ENCODE measurements at regions not wholly inside any gene's neighbourhood (a gene's known extent, or its start where the extent isn't known, plus 50 kb on each side); places are given as distances from the start of the nearest gene placed in this dataset.

GRCh38 chrX:6383917-6384316, 151.0 kb downstream of the VCX3A start:
- H3K4me3 ChIP-seq, result no peak overlapping the region
- H3K4me1 ChIP-seq (ENCODE audit: control insufficient read depth in 5 of 5, insufficient read depth in 5 of 5, low read length in 5 of 5), result no peaks in the 10 kb centered on the region
- WGBS, 2 donors, result 24 to 25% methylated on average over 5 of the region's 5 CpGs
- no peaks in the 10 kb centered on the region for H3K36me3 ChIP-seq (ENCODE audit: control insufficient read depth in 4 of 4, insufficient read depth in 4 of 4, low read length in 4 of 4)
- H3K9me3 ChIP-seq (ENCODE audit: control insufficient read depth in 4 of 4, insufficient read depth in 3 of 4, low read length in 3 of 4), result no peaks in the 10 kb centered on the region
- no peak for DNase-seq
- H3K27ac ChIP-seq (ENCODE audit: low read depth in 1 of 2, low read length in 1 of 2), result no peak overlapping the region
- H3K27me3 ChIP-seq (ENCODE audit: control insufficient read depth in 3 of 3, insufficient read depth in 3 of 3, low read length in 2 of 3), result peaks cover 0 to 10% (median 3%) of the 10 kb centered on the region in 3 donors
- H3K9ac ChIP-seq (ENCODE audit: insufficient read depth in 1 of 2, low read length in 2 of 2), result no peak overlapping the region
- no peak for ATAC-seq (ENCODE audit: insufficient read depth, low FRiP score)
- TF ChIP-seq CTCF (IDR thresholded peaks at IDR 0.05; ENCODE audit: control extremely low read depth, extremely low read depth), result no peak

GRCh38 chrX:6383488-6383887, 151.4 kb downstream of the VCX3A start:
- no peaks in the 10 kb centered on the region for H3K4me1 ChIP-seq (ENCODE audit: control insufficient read depth in 5 of 5, insufficient read depth in 5 of 5, low read length in 5 of 5)
- DNase-seq, result no peak
- no peak for TF ChIP-seq CTCF (IDR thresholded peaks at IDR 0.05; ENCODE audit: control extremely low read depth, extremely low read depth)

GRCh38 chrX:6382284-6382683, 152.6 kb downstream of the VCX3A start:
- no peak overlapping the region for H3K9ac ChIP-seq (ENCODE audit: insufficient read depth in 1 of 2, low read length in 2 of 2)
- H3K9me3 ChIP-seq (ENCODE audit: control insufficient read depth in 4 of 4, insufficient read depth in 3 of 4, low read length in 3 of 4), result no peaks in the 10 kb centered on the region
- no peaks in the 10 kb centered on the region for H3K4me1 ChIP-seq (ENCODE audit: control insufficient read depth in 5 of 5, insufficient read depth in 5 of 5, low read length in 5 of 5)
- TF ChIP-seq CTCF (IDR thresholded peaks at IDR 0.05; ENCODE audit: control extremely low read depth, extremely low read depth), result no peak
- DNase-seq (peak in 1 of 3 donors; percentile 10), ATAC-seq (ENCODE audit: insufficient read depth, low FRiP score) (no peak)
- no peaks in the 10 kb centered on the region for H3K36me3 ChIP-seq (ENCODE audit: control insufficient read depth in 4 of 4, insufficient read depth in 4 of 4, low read length in 4 of 4)
- H3K27me3 ChIP-seq (ENCODE audit: control insufficient read depth in 3 of 3, insufficient read depth in 3 of 3, low read length in 2 of 3), result peaks cover 0 to 17% (median 3%) of the 10 kb centered on the region in 3 donors
- H3K27ac ChIP-seq (ENCODE audit: low read depth in 1 of 2, low read length in 1 of 2), result no peak overlapping the region
- no peak overlapping the region for H3K4me3 ChIP-seq
- WGBS, 2 donors, result 50 to 69% methylated on average over 9 of the region's 9 CpGs

More at GRCh38 chrX:6383488-6383887, 151.4 kb downstream of the VCX3A start:
- no peak overlapping the region for H3K27ac ChIP-seq (ENCODE audit: low read depth in 1 of 2, low read length in 1 of 2)
- H3K36me3 ChIP-seq (ENCODE audit: control insufficient read depth in 4 of 4, insufficient read depth in 4 of 4, low read length in 4 of 4), result no peaks in the 10 kb centered on the region
- H3K27me3 ChIP-seq (ENCODE audit: control insufficient read depth in 3 of 3, insufficient read depth in 3 of 3, low read length in 2 of 3), result peaks cover 0 to 13% (median 3%) of the 10 kb centered on the region in 3 donors
- WGBS, 2 donors, result 64 to 65% methylated on average over 3 of the region's 3 CpGs
- no peak for ATAC-seq (ENCODE audit: insufficient read depth, low FRiP score)
- no peaks in the 10 kb centered on the region for H3K9me3 ChIP-seq (ENCODE audit: control insufficient read depth in 4 of 4, insufficient read depth in 3 of 4, low read length in 3 of 4)
- H3K4me3 ChIP-seq, result no peak overlapping the region
- no peak overlapping the region for H3K9ac ChIP-seq (ENCODE audit: insufficient read depth in 1 of 2, low read length in 2 of 2)

- H3K36me3 ChIP-seq (ENCODE audit: control insufficient read depth in 4 of 4, insufficient read depth in 4 of 4, low read length in 4 of 4), result no peaks in the 10 kb centered on the region
- no peaks in the 10 kb centered on the region for H3K9me3 ChIP-seq (ENCODE audit: control insufficient read depth in 4 of 4, insufficient read depth in 3 of 4, low read length in 3 of 4)
- H3K27ac ChIP-seq (ENCODE audit: low read depth in 1 of 2, low read length in 1 of 2), result no peak overlapping the region
- DNase-seq, result no peak
- H3K9ac ChIP-seq (ENCODE audit: insufficient read depth in 1 of 2, low read length in 2 of 2), result no peak overlapping the region
- H3K27me3 ChIP-seq (ENCODE audit: control insufficient read depth in 3 of 3, insufficient read depth in 3 of 3, low read length in 2 of 3), result peaks cover 0 to 24% (median 0%) of the 10 kb centered on the region in 3 donors
- no peak overlapping the region for H3K4me3 ChIP-seq
- no peak for TF ChIP-seq CTCF (IDR thresholded peaks at IDR 0.05; ENCODE audit: control extremely low read depth, extremely low read depth)
- ATAC-seq (ENCODE audit: insufficient read depth, low FRiP score), result no peak
- 94 to 98% methylated on average over 3 of the region's 3 CpGs for WGBS, 2 donors
- H3K4me1 ChIP-seq (ENCODE audit: control insufficient read depth in 5 of 5, insufficient read depth in 5 of 5, low read length in 5 of 5), result no peaks in the 10 kb centered on the region
Measured at GRCh38 chrX:6377103-6377764, 148.6 kb upstream of the NLGN4X start.
